Fibroblast of lung (primary cell): ENCODE measurements at regions not wholly inside any gene's neighbourhood (a gene's known extent, or its start where the extent isn't known, plus 50 kb on each side); places are given as distances from the start of the nearest gene placed in this dataset.

ENCODE experiments used
- CTCF ChIP-seq, 2 donors: IDR thresholded peaks in 1 of 2; conservative IDR thresholded peaks in 1 of 2; 1 replicate in 1 of 2; 2 replicates in 1 of 2; pipeline ENCODE4 v1.5.1; 2011 to 2012; ENCODE audit warnings: low read length in 2 of 2, control low read depth in 1 of 2, inconsistent platforms in 1 of 2, low read depth in 1 of 2, mild to moderate bottlenecking in 1 of 2
- EZH2 ChIP-seq: IDR thresholded peaks from 2 replicates; pipeline ENCODE4 v1.5.1; 2012; ENCODE audit warnings: low read length, control low read depth, mild to moderate bottlenecking; ENCODE audit errors: missing control alignments

- TF ChIP-seq CTCF (conservative IDR thresholded peaks at IDR 0.05 in 1 of 2, IDR thresholded peaks at IDR 0.05 in 1 of 2; ENCODE audit: low read depth in 1 of 2, low read length in 2 of 2) (no peak), EZH2 (no peak)
Observed at GRCh38 chr7:149714081-149714909, 59.1 kb downstream of the ZNF467 start.
